GM18868 (cell line): ENCODE measurements at regions not wholly inside any gene's neighbourhood (a gene's known extent, or its start where the extent isn't known, plus 50 kb on each side); places are given as distances from the start of the nearest gene placed in this dataset.
"Not testable (repeated sequence)": the region's sequence is repeated elsewhere in the genome, so short reads cannot be mapped to it uniquely, and the experiment has no call there.

Source experiments
- ATAC-seq: cut with Tn5 transposase; IDR thresholded peaks from one replicate; pipeline ENCODE4 v1.9.1; 2021; ENCODE audit warnings: mild to moderate bottlenecking, moderate library complexity; ENCODE audit not compliant: unreplicated experiment

DNA sequence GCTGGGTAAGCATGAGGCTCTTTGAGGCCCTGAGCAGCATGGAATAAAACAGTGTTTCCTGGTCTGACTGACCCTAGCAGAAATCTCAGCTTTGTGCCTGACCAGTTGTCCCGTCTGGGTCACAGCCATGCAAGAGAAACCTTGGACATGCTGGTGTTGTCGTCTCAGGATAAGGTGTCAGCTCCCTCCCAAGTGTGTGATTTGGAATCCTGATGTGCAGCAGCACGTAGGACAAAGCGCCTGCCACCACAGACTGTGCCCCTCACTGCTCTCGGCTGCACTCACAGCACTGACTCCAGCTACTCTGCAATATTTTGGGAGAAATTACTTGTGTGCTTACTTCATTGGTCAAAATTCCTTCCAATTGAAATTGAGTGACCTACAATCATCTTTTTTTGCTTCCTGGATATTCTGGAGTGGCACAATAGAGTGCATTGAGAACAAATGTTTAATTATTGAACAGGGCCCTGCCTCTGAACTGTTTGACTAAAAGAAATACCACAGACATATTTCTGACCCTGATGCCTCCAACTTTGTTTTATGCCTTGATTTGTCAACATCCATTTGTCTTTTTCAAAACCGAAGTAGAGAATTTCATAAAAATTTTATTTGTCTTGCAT is 352.4 kb downstream of the SOCS6 start:
- ATAC-seq = no peak

- ATAC-seq = no peak
These were observed 351.6 kb downstream of the SOCS6 start for GRCh38 chr18:70640336-70640887.

DNA sequence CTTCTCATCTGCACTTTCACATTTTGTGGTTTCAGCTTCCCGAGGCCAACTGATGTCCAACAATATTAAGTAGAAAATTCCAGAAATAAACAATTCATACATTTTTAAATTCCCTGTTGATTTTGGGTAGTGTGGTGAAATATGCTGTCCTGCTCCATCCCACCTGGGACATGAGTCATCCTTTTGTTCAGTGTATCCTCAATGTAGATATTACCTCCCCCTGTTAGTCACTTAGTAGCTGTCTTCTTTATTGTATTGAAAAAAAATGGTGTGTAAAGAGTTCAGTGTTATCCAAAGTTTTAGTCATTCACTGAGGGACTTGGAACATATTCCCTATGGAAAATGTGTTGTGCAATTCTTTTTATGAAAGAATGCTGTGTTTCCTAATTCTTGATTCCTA is 348.1 kb downstream of the SOCS6 start:
- ATAC-seq = no peak

DNA sequence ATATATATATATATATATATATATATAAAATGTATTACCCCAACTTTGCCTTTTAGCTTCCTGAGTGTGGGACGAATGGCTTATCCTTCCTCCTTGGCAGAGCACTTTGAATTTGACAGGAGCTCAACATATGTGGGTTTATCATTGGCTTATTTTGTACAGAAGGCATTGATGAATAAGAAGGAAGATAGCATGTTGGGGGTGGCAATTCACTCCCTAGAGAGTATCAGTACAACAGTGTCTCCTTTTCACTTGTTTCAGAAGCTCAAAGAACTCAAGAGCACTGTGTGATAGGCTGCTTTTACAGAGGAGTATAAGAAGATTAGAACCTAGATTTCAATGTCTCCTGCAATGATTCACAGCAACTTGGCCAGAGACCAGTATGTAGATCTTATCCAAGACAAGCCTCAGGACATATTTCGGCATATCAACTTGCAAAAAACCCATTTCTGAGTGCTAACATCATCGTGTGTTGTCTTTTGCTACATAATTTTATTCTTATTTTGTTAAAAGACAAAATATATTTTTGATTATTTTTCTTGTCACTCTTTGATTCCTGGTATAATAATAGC is 345.8 kb downstream of the SOCS6 start:
- ATAC-seq = no peak

DNA sequence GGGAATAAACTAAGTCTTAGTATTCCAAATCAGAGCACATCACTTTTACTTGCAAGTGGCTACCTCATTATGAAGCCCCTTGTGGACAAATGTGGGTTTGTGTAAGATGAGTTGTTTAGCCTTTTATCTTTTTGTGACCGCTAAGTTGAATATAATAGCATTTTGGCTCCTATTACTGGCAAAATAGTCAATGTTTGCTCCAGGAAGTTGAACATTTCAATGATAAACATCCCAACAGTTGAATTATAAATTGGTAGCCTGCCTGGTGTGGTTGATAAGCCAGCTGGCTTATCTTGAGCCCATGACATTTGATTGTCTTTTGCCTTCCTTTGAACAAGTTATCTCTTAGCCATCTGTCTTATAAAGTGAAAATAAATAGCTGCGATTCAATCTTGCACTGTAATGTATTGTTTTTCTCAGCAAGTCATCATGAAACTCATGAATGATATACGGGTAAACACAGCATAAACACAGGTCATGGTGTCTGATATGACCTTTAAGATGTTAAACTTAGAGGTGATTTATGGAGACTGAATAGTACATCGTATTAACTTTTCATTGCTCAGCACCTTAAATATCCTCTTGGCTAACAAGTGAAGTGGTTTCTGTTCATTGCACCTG is 338.4 kb downstream of the SOCS6 start:
- ATAC-seq = no peak

DNA sequence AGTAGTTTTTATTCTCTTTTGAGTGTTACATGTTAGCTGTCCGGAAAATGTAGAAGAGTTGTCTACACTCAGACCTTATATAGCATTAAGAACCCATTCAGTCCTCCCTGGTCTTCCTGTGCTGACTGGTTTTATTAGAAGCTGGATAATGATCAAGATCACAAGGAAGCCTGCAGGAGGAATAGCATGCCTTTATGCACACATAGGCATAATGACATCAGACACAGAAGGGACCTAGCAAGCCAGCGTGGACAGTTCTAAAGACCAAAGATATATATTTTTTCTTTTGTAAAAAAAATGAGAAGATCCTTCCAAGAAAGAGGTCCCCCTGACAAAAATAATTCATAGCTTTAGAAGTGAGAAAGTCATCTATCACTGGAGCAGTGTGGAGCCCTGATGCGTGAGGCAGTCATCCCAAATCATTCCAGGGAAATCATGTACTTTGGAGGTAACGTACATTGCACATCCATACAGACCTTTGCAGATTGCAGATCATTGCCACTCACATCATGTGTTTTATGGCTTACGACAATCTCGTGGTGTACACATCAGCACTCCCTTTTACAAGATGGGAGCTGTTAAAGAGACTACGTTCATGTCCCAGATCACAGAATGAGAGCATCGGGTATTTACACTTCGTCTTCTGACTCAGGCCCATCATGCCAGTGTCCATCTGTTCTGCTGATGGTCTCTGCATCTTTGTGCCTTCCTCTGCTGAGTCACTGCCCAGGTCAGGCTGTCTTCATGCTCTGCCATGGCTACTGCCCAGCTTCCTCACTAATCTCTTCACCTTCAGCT is 334.0 kb downstream of the SOCS6 start:
- ATAC-seq = no peak

DNA sequence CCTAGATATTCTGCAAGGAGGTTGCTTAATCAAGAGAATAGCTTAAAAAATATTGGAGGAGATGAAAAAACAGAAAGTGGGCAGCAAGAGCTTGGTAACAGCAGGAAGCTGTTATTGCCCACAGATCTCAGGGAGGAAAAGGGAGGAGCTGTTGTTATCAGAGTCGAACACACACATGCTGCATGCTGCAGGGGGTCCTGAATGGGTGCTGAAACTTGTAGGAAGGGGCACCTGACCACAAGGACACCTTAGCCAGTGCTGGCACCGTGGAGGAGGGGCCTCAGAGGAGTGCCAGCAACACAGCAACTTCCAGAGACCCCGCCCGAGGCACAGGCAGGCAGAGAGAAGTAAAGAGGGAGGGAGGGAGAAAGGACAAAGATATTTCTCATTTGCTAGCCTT is 332.9 kb downstream of the SOCS6 start:
- ATAC-seq = no peak

DNA sequence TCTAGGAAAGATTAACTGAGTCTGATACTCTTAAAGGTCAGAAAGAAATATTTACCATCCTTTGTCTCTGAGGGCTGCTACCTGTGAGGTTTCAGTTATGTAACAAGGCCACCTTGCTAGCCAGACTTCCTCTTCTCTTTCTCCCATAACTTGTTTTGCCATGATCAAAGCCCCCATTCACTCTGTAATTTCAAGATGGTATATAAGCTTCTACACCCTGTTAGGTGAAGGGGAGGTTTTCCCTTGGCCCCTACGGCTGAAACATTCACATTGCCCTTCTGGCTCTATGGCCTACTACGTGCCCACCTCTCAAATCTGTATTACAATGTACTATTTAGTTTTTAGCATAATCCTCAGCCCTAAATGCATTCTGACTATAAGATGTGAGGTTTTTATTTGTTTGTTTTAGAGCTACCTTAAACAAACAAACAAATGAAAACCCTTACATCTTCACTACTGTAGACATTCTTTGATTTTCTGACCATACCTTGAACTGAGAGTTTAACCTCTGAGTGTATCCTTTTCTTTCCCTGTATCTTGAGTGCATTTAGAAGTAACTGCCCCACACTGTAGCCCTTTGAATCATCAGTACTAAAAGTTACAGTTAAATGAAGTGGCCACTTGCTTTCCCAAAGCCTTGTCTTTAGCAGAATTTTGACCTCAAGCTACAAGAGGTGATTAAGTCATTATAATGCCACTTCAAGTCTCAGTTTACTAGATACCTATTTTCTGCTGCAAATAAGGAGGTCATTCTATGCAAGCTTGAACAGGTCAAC is 332.2 kb downstream of the SOCS6 start:
- ATAC-seq = no peak

GRCh38 chr18:70617020-70617763 is 328.3 kb downstream of the SOCS6 start:
- ATAC-seq = no peak

GRCh38 chr18:70600225-70600925 is 311.5 kb downstream of the SOCS6 start:
- no peak for ATAC-seq

DNA sequence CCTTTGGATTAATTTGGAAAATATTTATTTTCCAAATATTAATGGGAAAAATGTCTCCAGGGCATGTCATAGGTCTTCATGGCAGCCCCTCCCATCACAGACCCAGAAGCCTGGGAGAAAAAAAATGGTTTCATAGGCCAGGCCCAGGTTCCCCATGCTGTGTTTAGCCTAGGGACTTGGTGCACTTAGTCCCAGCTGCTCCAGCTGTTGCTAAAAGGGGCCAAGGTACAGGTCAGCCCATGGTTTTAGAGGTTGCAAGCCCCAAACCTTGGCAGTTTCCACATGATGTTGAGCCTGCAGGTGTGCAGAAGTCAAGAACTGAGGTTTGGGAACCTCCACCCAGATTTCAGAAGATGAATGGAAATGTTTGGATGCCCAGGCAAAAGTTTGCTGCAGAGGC is 309.6 kb downstream of the SOCS6 start:
- no peak for ATAC-seq

DNA sequence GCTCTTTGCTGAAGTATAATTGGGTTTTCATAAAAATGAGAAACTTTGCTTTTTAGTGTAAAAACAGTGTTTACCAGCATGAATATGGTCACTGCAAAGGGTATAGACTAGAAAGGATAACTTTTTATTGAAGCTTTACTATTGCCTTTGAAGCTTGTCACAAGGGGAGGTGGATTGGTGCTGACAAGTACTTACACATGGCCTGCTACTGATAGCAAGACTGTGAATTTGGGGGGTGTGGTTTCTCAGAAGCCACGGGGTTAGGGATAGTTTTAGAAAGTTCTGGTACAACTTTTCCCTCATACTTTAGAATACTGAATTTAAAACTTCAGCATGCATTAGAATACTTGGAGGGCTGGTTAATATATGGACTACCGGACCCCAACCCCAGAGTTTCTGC is 294.1 kb downstream of the SOCS6 start:
- no peak for ATAC-seq

- no peak for ATAC-seq
These were observed 289.6 kb downstream of the SOCS6 start for GRCh38 chr18:70578480-70578879.

- ATAC-seq = no peak
These were observed 288.2 kb downstream of the SOCS6 start for GRCh38 chr18:70577023-70577420.

DNA sequence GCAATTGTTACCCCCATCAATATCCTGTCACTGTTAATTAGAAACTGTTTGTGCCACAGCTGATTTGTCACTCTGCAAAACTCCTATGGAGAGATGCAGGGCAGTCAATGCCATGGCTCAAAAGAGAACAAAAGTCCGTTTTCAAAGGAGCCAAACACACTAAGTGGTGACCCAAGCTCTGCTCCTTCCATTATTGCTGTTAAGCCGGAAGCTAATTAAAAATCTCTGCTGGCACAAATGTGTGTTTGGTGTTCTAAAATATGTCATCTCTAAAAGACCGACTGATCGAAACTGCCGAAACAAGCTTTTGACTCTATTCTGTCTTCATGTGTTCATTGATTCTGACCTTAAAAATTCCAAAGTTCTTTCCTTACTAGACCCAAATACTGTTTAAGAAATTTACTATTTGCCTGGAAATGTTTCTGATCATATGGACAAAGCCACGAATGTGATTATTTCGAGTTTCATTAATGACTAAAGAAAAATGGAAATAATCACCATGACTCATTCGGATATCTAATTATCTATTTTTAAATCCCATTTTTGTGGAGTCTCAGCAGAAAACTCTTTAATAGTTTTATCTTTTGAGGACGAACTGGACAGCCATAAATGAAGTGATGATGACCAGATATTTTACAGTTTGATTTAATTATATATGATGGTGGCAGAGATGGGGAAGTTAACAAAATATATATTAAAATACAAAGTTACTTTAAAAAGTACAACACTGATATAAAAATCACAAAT is 287.6 kb downstream of the SOCS6 start:
- ATAC-seq = no peak

DNA sequence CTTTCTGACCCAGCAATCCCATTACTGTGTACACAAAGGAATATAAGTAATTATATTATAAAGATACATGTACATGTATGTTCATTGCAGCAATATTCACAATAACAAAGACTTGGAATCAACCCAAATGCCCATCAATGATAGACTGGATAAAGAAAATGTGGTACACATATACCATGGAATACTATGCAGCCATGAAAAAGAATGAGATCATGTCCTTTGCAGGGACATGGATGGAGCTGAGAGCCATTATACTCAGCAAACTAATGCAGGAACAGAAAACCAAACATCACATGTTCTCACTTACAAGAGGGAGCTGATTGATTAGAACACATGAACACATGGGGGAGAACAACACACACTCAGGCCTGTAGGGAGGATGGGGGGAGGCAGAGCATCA is 286.1 kb downstream of the SOCS6 start:
- ATAC-seq = not testable (repeated sequence)

GRCh38 chr18:70569647-70570046 is 280.8 kb downstream of the SOCS6 start:
- not testable (repeated sequence) for ATAC-seq

DNA sequence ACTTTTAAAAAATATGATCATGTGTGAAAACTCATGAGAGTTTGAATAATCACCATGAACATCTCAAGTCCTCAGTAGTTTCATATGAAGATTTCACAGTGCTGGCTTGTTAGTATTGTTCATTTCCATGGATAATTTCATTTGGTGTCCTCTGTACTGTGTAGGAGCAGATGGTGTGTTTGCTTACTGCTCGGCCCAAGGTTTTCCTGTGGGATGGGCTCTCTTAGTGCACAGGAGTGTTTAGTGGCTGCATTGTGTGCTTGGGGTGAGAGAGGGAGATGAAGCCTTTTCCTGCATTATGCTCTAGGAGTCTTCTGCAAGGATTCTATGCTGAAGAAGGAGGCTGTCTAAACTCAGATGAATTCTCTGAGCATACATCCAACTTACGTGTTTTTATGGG is 270.6 kb downstream of the SOCS6 start:
- no peak for ATAC-seq

DNA sequence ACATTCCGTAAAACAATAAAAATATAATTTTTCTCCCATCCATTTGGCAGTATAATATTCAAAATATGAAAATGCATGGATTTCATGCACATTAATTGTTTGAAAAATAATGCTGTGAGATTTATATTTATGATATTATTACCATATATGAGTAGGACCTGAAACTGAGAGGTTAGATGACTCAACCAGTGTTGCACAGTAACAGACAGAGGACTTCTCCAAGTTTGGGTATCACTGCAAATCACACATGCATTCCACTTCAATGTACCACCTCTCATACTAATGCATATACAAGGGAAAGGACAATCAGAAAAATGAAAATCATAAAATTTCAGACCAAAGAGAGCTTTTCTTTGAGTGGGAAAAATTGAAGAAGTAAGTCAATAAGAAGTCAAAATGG is 269.5 kb downstream of the SOCS6 start:
- no peak for ATAC-seq
